Stomach smooth muscle (tissue), 2 donors: ENCODE measurements at regions not wholly inside any gene's neighbourhood (a gene's known extent, or its start where the extent isn't known, plus 50 kb on each side); places are given as distances from the start of the nearest gene placed in this dataset.

Source experiments
- H3K27ac ChIP-seq: one replicate; pipeline ENCODE4 v1.7.0; 2013; ENCODE audit warnings: mild to moderate bottlenecking, low read length, inconsistent platforms
- H3K27me3 ChIP-seq, 2 donors: one replicate each; pipeline ENCODE4 v1.7.0; 2013; ENCODE audit warnings: low read length in 2 of 2; ENCODE audit not compliant: insufficient read depth in 2 of 2, control insufficient read depth in 1 of 2
- H3K36me3 ChIP-seq, 2 donors: one replicate each; pipeline ENCODE4 v1.7.0; 2013; ENCODE audit warnings: low read length in 2 of 2; ENCODE audit not compliant: control insufficient read depth in 2 of 2, insufficient read depth in 2 of 2
- H3K4me1 ChIP-seq: one replicate; pipeline ENCODE4 v1.7.0; 2013; ENCODE audit warnings: low read length; ENCODE audit not compliant: control insufficient read depth, insufficient read depth
- H3K4me3 ChIP-seq, 2 donors: one replicate each; pipeline ENCODE4 v1.7.0; 2013; ENCODE audit warnings: low read length in 2 of 2
- H3K9ac ChIP-seq, 2 donors: one replicate each; pipeline ENCODE4 v1.7.0; 2013; ENCODE audit warnings: low read length in 2 of 2, mild to moderate bottlenecking in 1 of 2
- H3K9me3 ChIP-seq, 2 donors: one replicate each; pipeline ENCODE4 v1.7.0; 2013; ENCODE audit warnings: low read length in 2 of 2; ENCODE audit not compliant: control insufficient read depth in 2 of 2
- donor health status: healthy.
- donor health status: Pancreatic carcinoma.

- Histone ChIP-seq H3K36me3 (no peaks in the 10 kb centered on the region), H3K27me3 (no peaks in the 10 kb centered on the region), H3K4me3 (no peak overlapping the region), H3K9ac (no peak overlapping the region), H3K4me1 (no peaks in the 10 kb centered on the region), H3K9me3 (no peaks in the 10 kb centered on the region), H3K27ac (no peak overlapping the region)
Measured at GRCh38 chr10:85311613-85312337, 983.4 kb downstream of the CCSER2 start.

GRCh38 chr10:85315657-85316056 is 987.3 kb downstream of the CCSER2 start:
- H3K27ac ChIP-seq: no peak overlapping the region
- no peak overlapping the region for H3K9ac ChIP-seq
- no peaks in the 10 kb centered on the region for H3K4me1 ChIP-seq
- H3K27me3 ChIP-seq: peaks cover 0 to 2% of the 10 kb centered on the region in 2 donors
- no peaks in the 10 kb centered on the region for H3K36me3 ChIP-seq
- no peak overlapping the region for H3K4me3 ChIP-seq
- no peaks in the 10 kb centered on the region for H3K9me3 ChIP-seq

GRCh38 chr10:85316276-85316675 is 987.9 kb downstream of the CCSER2 start:
- no peak overlapping the region for H3K4me3 ChIP-seq
- H3K27me3 ChIP-seq: peaks cover 0 to 2% of the 10 kb centered on the region in 2 donors
- H3K9me3 ChIP-seq: no peaks in the 10 kb centered on the region
- no peak overlapping the region for H3K9ac ChIP-seq
- H3K27ac ChIP-seq: no peak overlapping the region
- no peaks in the 10 kb centered on the region for H3K4me1 ChIP-seq
- H3K36me3 ChIP-seq: no peaks in the 10 kb centered on the region

- H3K9ac ChIP-seq: no peak overlapping the region
- H3K9me3 ChIP-seq: no peaks in the 10 kb centered on the region
- no peaks in the 10 kb centered on the region for H3K36me3 ChIP-seq
- no peaks in the 10 kb centered on the region for H3K4me1 ChIP-seq
- H3K27ac ChIP-seq: no peak overlapping the region
- no peak overlapping the region for H3K4me3 ChIP-seq
- H3K27me3 ChIP-seq: peaks cover 0 to 2% of the 10 kb centered on the region in 2 donors
Measured at GRCh38 chr10:85317827-85318226, 989.4 kb downstream of the CCSER2 start.

- H3K9me3 ChIP-seq: no peaks in the 10 kb centered on the region
Measured at GRCh38 chr10:85318809-85319807, 990.7 kb downstream of the CCSER2 start.

GRCh38 chr10:85319826-85320225 is 991.4 kb downstream of the CCSER2 start:
- Histone ChIP-seq H3K27me3 (peaks cover 0 to 2% of the 10 kb centered on the region in 2 donors), H3K9me3 (no peaks in the 10 kb centered on the region), H3K27ac (no peak overlapping the region), H3K4me1 (no peaks in the 10 kb centered on the region), H3K36me3 (no peaks in the 10 kb centered on the region), H3K9ac (no peak overlapping the region), H3K4me3 (no peak overlapping the region)

More at GRCh38 chr10:85318809-85319807, 990.7 kb downstream of the CCSER2 start:
- H3K36me3 ChIP-seq: no peaks in the 10 kb centered on the region
- no peak overlapping the region for H3K9ac ChIP-seq
- no peak overlapping the region for H3K4me3 ChIP-seq
- H3K27ac ChIP-seq: no peak overlapping the region
- H3K4me1 ChIP-seq: no peaks in the 10 kb centered on the region
- peaks cover 0 to 2% of the 10 kb centered on the region in 2 donors for H3K27me3 ChIP-seq

- H3K4me3 ChIP-seq: no peak overlapping the region
- H3K9me3 ChIP-seq: peaks cover 0 to 4% of the 10 kb centered on the region in 2 donors
- no peak overlapping the region for H3K27ac ChIP-seq
- H3K4me1 ChIP-seq: no peaks in the 10 kb centered on the region
- no peaks in the 10 kb centered on the region for H3K27me3 ChIP-seq
- no peaks in the 10 kb centered on the region for H3K36me3 ChIP-seq
- no peak overlapping the region for H3K9ac ChIP-seq
Measured at GRCh38 chr10:85333594-85333993, 1005.2 kb downstream of the CCSER2 start.

- no peak overlapping the region for H3K4me3 ChIP-seq
- H3K27ac ChIP-seq: no peak overlapping the region
- no peaks in the 10 kb centered on the region for H3K9me3 ChIP-seq
- no peaks in the 10 kb centered on the region for H3K27me3 ChIP-seq
- H3K36me3 ChIP-seq: no peaks in the 10 kb centered on the region
- no peaks in the 10 kb centered on the region for H3K4me1 ChIP-seq
- H3K9ac ChIP-seq: no peak overlapping the region
Measured at GRCh38 chr10:85362401-85362800, 1004.2 kb downstream of the GRID1 start.

- Histone ChIP-seq H3K4me1 (no peaks in the 10 kb centered on the region), H3K27ac (no peak overlapping the region), H3K9me3 (no peaks in the 10 kb centered on the region), H3K27me3 (no peaks in the 10 kb centered on the region), H3K9ac (no peak overlapping the region), H3K36me3 (no peaks in the 10 kb centered on the region), H3K4me3 (no peak overlapping the region)
Measured at GRCh38 chr10:85377029-85377806, 989.4 kb downstream of the GRID1 start.

- Histone ChIP-seq H3K36me3 (no peaks in the 10 kb centered on the region), H3K27me3 (no peaks in the 10 kb centered on the region), H3K27ac (no peak overlapping the region), H3K4me3 (no peak overlapping the region), H3K9ac (no peak overlapping the region), H3K4me1 (no peaks in the 10 kb centered on the region), H3K9me3 (no peaks in the 10 kb centered on the region)
Measured at GRCh38 chr10:85379338-85379737, 987.3 kb downstream of the GRID1 start.
